Stimulated activated memory B cell treated with anti-CD40 and anti-IgM and Interleukin-4, amounts not matched to agents 10 μg/mL and 1 μg/mL and 100 μg/mL, for 72 hours (primary cell): ENCODE measurements at regions not wholly inside any gene's neighbourhood (a gene's known extent, or its start where the extent isn't known, plus 50 kb on each side); places are given as distances from the start of the nearest gene placed in this dataset.

Experiments used
- ATAC-seq: fragments of 150-1000 bp; cut with Tn5 transposase; 2 replicates; pipeline ENCODE4 v1.10.0; 2021
- H3K27ac Mint-ChIP-seq: one replicate; pipeline ENCODE4 v1.8.0; 2022; ENCODE audit warnings: mild to moderate bottlenecking, mixed read lengths
- H3K27me3 Mint-ChIP-seq: one replicate; pipeline ENCODE4 v1.8.0; 2022; ENCODE audit warnings: mixed read lengths
- H3K36me3 Mint-ChIP-seq: one replicate; pipeline ENCODE4 v1.8.0; 2022; ENCODE audit warnings: mixed read lengths
- H3K4me1 Mint-ChIP-seq: one replicate; pipeline ENCODE4 v1.8.0; 2022; ENCODE audit warnings: mixed read lengths
- H3K4me3 Mint-ChIP-seq: one replicate; pipeline ENCODE4 v1.8.0; 2022; ENCODE audit warnings: mild to moderate bottlenecking, moderate library complexity, mixed read lengths
- H3K9me3 Mint-ChIP-seq: one replicate; pipeline ENCODE4 v1.8.0; 2022; ENCODE audit warnings: mixed read lengths

DNA sequence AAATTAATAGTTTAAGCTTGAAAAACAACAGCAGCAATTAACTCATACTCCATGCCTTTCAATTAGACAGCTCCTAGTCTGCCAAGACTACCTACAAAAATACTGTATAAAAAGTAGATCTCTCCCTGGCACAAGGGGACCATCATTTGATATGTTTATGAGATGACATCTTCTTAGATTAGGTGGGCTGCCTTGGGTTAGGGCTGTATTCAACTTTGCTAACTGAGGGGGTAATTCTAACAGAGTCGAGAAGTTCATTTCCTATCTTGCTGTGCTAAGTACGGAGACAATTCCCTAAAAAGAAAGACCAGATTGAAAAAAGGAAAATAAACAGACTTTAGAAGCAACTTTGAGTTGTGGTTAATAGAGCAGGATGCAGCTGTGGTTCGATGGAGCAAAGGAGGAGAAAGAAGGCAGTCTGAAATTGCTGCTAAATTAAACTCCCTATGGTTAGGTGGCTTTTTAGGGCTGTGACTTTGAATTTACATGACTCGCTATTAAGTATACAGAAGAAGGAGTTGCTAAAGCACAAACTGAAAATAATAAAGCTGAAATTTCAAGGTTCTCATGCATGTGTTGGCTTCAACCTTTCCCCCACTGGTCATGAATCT, 75.4 kb downstream of the CDC7 start:
- Mint-ChIP-seq H3K9me3 (no peaks in the 10 kb centered on the region), H3K4me1 (peaks cover 30% of the 10 kb centered on the region), H3K27me3 (no peaks in the 10 kb centered on the region), H3K4me3 (no peak overlapping the region), H3K36me3 (no peaks in the 10 kb centered on the region), H3K27ac (no peak overlapping the region)
- ATAC-seq = no peak

DNA sequence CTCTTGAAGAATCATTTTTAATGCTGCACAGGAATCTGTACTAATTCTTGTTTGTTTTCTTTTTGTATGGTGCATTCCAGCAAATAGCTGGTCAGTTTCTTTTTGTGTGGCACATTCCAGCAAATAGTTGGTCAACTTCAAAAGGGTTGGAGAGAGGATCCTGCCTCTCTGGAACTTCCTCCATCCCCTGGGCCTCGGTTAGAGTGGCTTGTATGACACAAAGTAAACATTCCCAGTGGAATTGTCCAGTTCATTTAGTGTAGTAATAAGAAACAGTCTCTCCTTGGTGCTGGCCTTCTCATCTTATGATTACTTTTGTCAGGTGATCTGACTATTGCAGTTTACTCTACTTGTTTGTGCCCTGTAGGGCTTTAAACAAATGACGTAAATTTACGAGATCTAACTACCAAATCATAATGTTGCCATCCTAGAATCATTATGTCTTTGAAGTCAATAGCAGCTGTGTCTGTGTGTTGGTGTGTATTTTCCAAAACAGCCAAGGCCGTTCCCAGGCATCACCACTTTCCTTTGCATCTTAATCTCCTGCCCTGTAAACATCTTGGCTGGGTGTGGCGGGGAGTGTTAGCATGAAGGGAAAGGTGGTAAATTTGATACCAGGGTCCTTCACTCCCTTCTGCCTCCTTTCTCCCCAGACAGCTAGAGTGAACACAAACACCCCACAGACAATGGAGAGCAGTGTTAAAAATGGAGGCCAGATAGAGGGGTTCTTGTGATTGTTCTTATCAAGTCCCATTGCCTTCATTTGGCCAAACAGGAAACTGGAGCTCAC, 77.9 kb downstream of the CDC7 start:
- H3K9me3 Mint-ChIP-seq = no peaks in the 10 kb centered on the region
- H3K4me1 Mint-ChIP-seq = peaks cover 15% of the 10 kb centered on the region
- H3K27me3 Mint-ChIP-seq = no peaks in the 10 kb centered on the region
- H3K36me3 Mint-ChIP-seq = no peaks in the 10 kb centered on the region
- no peak overlapping the region for H3K4me3 Mint-ChIP-seq
- H3K27ac Mint-ChIP-seq = no peak overlapping the region
- no peak for ATAC-seq

DNA sequence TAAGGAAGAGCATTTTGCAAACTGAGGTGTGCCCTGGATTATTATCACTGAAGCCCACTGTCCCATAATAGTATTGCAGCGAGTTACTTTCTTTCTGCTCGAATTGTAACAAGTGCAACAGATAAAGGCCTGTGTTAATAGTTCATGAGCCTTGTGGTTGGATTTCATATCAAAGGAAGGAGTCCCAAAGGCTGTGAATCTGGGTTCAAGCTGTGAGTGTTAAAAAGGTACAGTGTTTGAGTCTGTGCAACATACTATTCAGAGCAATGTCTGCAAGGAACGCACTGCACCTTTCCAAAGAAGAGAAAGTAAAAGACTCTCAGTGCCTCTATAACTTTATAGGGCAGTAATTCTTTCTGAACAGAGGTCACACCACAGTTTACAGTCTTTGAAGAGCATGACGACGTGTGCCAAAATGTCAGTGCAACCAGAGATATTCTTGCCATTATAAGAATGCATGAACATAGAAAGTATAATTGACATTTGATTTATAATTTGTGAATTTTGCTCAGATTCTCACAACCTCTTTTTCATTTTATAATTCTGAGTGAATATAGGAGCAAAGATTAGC, 79.1 kb downstream of the CDC7 start:
- H3K36me3 Mint-ChIP-seq = no peaks in the 10 kb centered on the region
- no peaks in the 10 kb centered on the region for H3K9me3 Mint-ChIP-seq
- peaks cover 1% of the 10 kb centered on the region for H3K27me3 Mint-ChIP-seq
- H3K4me3 Mint-ChIP-seq = no peak overlapping the region
- no peak for ATAC-seq
- H3K27ac Mint-ChIP-seq = no peak overlapping the region
- peaks cover 15% of the 10 kb centered on the region for H3K4me1 Mint-ChIP-seq

DNA sequence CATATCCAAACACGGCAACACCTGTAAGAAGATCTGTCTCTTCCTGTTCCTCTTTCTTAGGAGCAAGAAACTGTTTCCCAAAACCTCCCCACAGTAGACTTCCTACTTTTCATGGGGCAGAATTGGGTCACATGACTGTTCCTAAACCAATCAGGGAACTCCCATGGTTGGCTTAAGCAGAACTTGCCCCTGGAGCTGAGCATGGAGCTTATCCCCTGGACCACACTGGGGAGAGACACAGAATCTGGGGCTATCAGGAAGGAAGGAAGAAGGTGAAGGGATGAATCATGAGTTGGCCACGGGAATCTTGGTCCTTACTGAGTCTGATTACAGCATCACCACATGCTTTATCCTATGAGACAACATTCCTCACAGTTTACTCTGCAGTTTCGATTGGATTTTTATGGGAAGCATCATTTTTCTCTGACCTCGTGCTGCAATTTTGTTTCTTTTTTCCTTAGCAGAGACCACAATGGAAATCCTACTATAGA, 81.8 kb downstream of the CDC7 start:
- Mint-ChIP-seq H3K27me3 (peaks cover 19% of the 10 kb centered on the region), H3K36me3 (no peaks in the 10 kb centered on the region), H3K4me3 (no peak overlapping the region), H3K4me1 (peaks cover 7% of the 10 kb centered on the region), H3K27ac (no peak overlapping the region), H3K9me3 (no peaks in the 10 kb centered on the region)
- ATAC-seq = no peak

DNA sequence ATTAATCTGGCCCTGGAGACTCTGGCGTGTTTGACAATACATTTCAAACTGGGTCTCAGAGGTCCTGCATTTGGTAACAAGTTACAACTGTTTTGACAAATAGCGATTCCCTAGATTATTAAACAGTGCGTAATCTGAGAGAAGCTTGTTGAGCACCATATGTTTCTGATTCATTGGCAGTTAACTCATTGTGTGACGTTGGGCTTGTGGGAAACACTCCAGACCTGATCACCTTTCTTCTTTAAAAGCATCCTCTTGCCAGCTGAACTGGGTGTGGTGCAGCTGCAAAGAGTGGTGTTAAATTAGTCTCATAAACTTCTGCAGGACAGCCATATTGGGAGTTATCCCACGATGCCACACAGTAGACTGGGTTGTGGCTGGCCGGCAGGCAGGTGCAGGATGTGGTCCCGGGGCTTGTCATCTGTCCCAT, 82.7 kb downstream of the CDC7 start:
- Mint-ChIP-seq H3K4me3 (no peak overlapping the region), H3K27ac (no peak overlapping the region), H3K4me1 (peaks cover 7% of the 10 kb centered on the region), H3K27me3 (peaks cover 27% of the 10 kb centered on the region), H3K36me3 (no peaks in the 10 kb centered on the region), H3K9me3 (no peaks in the 10 kb centered on the region)
- ATAC-seq = no peak

DNA sequence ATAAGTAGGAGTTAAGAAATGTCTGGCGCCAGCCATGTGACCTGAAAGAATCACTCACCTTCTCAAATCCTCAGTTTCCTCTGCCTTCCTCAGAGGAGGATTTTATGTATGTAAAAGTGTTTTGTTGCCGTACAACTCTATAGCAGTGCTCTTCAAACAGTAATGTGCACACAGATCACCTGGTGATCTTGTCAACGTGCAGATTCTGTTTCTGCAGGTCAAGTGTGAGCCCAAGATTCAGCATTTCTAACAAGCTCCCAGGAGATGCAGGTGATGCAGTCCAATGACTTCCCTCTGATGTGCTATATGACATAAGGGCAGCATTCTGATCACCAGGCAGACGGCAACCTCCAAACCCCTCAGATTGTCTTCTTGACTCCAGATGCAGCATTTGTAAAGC, 83.7 kb downstream of the CDC7 start:
- Mint-ChIP-seq H3K27ac (no peak overlapping the region), H3K4me1 (peaks cover 7% of the 10 kb centered on the region), H3K36me3 (no peaks in the 10 kb centered on the region), H3K9me3 (no peaks in the 10 kb centered on the region), H3K27me3 (peaks cover 33% of the 10 kb centered on the region), H3K4me3 (no peak overlapping the region)
- ATAC-seq = no peak

DNA sequence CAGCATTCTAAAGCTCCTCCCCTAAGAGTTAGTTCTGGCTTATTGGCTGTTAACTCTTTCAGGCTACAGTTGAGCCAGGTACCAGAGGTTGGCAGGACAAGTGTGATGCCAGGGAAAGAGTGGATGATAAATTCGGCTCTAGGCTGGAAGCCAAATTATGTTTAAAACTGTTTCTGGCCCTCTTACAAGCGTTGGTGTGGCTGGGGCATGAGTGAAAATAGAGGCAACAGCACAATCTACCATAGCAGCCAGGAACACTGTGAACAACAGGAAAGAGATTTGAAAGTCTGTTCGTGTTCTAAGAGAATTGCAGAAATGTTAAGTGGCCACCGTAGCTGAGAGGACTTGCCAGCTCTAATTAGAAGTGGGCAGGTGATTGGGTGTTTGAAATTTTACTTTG, 84.2 kb downstream of the CDC7 start:
- H3K27ac Mint-ChIP-seq = no peak overlapping the region
- H3K36me3 Mint-ChIP-seq = no peaks in the 10 kb centered on the region
- no peak overlapping the region for H3K4me3 Mint-ChIP-seq
- H3K4me1 Mint-ChIP-seq = peaks cover 7% of the 10 kb centered on the region
- ATAC-seq = no peak
- no peaks in the 10 kb centered on the region for H3K9me3 Mint-ChIP-seq
- H3K27me3 Mint-ChIP-seq = peaks cover 33% of the 10 kb centered on the region

DNA sequence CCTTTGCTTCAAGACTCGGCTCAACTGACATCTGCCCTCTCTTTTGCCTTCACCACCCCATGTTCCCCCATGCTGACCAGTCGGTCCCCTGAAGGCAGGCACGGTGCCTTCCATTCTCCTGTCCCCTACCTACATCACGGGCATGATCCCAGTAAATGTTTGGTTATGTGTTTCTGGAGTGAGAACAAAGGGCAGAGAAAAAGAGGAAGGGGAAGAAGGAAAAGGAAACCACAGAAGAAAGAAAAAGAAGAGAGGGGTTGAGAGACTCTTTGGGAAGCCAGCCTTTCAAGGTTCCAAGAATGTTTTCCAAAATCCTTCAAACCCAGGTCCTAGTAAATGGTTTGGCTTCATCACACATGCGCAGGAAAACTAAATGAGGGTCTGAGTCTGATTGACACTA, 84.9 kb downstream of the CDC7 start:
- Mint-ChIP-seq H3K4me3 (no peak overlapping the region), H3K4me1 (peaks cover 7% of the 10 kb centered on the region), H3K27ac (no peak overlapping the region), H3K36me3 (no peaks in the 10 kb centered on the region), H3K9me3 (no peaks in the 10 kb centered on the region), H3K27me3 (peaks cover 33% of the 10 kb centered on the region)
- no peak for ATAC-seq

DNA sequence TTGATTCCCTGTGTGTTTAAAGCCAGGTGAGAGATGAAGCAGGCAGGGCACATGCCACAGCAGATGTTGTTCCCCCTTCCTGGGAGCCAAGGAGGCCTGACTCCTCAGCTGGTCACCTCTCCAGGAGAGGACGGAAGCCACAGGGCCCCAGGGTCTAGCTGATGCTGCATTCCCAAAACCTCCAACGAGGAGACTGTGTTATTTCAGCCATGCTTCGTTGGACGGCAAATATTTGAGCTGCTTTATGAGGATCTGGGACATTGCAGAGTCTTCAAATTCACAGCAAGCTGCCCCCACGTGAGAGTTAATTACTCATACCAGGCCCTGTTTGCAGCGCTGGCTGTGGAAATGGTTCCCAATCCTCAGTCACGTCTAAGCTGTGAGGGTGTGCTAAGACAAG, 85.3 kb downstream of the CDC7 start:
- no peak for ATAC-seq
- no peak overlapping the region for H3K27ac Mint-ChIP-seq
- H3K9me3 Mint-ChIP-seq = no peaks in the 10 kb centered on the region
- H3K4me1 Mint-ChIP-seq = peaks cover 10% of the 10 kb centered on the region
- H3K27me3 Mint-ChIP-seq = peaks cover 33% of the 10 kb centered on the region
- no peak overlapping the region for H3K4me3 Mint-ChIP-seq
- H3K36me3 Mint-ChIP-seq = no peaks in the 10 kb centered on the region

DNA sequence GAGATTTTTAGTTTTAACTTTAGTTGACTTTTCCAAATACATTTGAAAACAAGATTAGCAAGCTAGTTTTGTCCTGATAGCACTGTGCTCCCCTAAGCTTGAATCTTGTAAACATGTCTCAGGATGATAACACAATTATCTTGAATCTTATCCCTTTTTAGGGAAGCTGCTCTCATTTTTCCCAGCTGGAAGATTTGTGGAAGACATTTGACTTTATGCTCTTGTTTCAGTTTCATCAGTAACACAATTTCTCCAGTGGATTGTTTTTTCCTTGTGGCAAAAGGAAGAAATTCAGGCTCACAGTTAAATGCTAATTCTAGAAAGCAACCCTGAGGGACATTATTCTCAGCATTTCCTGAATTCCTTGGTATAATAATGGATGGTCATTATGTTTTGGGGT, 88.8 kb downstream of the CDC7 start:
- H3K9me3 Mint-ChIP-seq = no peaks in the 10 kb centered on the region
- H3K27ac Mint-ChIP-seq = no peak overlapping the region
- peaks cover 33% of the 10 kb centered on the region for H3K27me3 Mint-ChIP-seq

DNA sequence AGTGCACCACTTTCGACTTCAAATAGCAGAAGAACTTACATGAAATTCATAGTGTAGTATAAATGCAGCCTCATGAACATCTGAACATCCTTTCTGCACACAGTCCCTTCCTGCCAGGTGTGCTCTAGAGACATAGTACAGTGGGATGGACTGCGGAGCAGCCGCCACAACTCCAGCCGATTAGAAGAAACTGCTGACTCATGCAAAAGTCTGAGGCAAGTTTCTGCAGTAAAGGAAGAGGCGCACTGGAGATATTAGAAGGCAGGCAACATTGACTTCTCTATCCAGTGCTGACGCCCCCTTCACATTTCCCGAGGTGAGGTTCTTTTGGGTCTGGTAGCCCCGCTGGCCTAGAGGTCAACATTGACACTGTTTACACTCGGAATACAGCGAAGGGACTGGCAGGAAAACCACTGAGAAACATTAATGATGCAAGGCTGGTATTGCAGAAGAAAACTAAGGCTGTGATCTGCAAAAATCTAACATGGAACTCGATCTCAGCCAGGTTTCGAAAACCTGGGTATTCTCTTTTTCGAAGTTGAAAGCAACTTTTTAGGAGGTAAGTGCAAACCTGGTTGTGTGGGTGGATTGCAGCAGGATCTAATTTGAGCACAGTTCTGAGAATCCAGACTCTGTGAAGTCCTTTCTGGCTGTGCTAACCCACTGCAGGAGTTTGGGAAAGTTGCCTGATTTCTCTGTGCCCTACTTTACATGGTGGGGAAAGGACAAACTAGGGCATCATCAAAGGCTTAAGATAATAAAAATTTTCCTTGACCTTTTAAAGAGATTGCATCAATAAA, 90.7 kb downstream of the CDC7 start:
- peaks cover 8% of the 10 kb centered on the region for H3K4me1 Mint-ChIP-seq
- no peak overlapping the region for H3K27ac Mint-ChIP-seq
- no peaks in the 10 kb centered on the region for H3K9me3 Mint-ChIP-seq
- peak; percentile 5 for ATAC-seq
- no peak overlapping the region for H3K4me3 Mint-ChIP-seq
- H3K27me3 Mint-ChIP-seq = peaks cover 19% of the 10 kb centered on the region
- H3K36me3 Mint-ChIP-seq = no peaks in the 10 kb centered on the region

More for the DNA sequence above, 88.8 kb downstream of the CDC7 start:
- no peak overlapping the region for H3K4me3 Mint-ChIP-seq
- peaks cover 15% of the 10 kb centered on the region for H3K4me1 Mint-ChIP-seq
- ATAC-seq = no peak
- H3K36me3 Mint-ChIP-seq = no peaks in the 10 kb centered on the region

DNA sequence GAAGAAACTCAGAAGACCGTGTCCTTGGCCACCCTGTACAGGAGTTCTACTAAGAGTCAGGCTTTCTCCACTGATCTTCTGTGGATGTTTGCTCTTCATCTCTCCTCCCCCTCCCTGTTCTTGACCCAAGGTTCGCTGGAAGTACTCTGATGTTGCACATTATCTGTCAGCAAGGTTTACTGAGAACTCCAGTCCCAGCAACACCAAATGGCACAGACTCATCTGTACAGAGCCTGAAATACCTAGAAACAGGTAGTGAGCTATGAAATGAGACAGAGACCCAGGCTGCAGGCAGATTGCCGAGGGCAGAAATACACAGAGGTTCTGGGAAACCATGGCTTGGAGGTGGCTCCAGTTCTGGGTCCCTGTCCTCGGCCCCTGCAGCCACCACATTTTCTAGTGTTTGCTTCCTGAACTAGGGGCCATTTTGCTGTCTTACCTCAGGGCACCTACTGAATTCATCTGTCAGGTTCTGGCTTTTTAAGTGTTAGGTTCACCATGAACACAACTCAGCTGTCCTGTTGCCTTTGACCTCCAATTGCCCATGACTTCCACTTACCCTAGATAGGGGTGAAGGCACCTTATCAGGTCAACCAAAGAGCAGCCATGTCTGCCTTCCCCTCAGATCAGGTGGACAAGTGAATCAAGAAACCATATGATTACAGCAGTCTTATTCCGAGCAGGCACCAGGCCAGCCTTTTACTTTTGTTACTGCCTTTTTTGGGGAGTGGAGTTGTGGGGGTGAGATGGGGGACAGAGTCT, 92.2 kb downstream of the CDC7 start:
- Mint-ChIP-seq H3K9me3 (no peaks in the 10 kb centered on the region), H3K27me3 (peaks cover 10% of the 10 kb centered on the region), H3K27ac (no peak overlapping the region), H3K4me3 (no peak overlapping the region), H3K36me3 (no peaks in the 10 kb centered on the region), H3K4me1 (peaks cover 8% of the 10 kb centered on the region)
- ATAC-seq = no peak

DNA sequence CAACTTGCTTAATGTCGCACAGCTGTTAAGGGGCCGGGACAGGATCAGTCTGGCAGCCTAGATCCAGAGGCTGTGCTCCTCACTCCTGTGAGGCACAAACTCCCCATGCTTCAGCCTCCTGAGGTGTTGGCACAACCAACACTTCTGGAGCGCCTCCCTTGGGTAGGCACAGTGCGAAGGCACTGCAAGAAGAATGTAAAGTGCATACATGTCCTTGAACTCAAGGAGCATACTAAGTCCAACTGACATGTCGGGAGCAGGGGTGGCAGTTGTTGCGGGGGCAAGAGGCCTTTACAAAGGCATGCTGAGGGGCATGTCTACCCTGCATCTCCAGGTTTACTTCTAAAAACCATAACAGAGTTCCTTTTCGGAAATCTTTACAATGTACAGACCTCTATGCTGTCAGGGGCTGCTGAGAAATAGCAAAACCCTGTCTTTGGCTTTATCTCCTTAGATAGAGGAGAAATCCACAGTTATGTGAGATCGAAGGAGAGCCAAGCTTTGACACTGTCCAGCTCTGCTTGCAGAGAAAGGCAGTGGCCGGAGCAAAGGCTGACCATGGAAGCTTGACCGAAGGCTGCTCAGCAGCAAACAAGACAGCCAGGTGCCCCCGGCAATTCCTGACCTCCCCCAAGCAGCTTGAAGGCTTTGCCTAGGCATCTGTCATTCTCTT, 93.9 kb downstream of the CDC7 start:
- H3K4me1 Mint-ChIP-seq = peaks cover 8% of the 10 kb centered on the region
- no peaks in the 10 kb centered on the region for H3K27me3 Mint-ChIP-seq
- H3K36me3 Mint-ChIP-seq = no peaks in the 10 kb centered on the region
- no peak for ATAC-seq
- no peaks in the 10 kb centered on the region for H3K9me3 Mint-ChIP-seq
- no peak overlapping the region for H3K27ac Mint-ChIP-seq
- H3K4me3 Mint-ChIP-seq = no peak overlapping the region

DNA sequence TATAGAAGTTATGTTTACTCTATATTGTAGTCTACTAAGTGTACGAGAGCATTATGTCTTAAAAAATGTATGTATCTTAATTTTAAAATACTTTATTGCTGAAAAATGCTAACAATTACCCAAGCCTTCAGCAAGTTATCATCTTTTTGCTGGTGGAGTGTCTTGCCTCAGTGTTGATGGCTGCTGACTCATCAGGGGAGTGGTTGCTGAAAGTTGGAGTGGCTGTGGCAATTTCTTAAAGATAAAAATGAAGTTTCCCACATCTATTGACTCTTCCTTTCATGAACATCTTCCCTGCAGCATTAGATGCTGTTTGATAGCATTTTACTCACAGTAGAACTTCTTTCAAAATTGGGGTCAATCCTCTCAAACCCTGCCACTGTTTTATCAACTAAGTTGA, 95.8 kb downstream of the CDC7 start:
- no peak for ATAC-seq
- Mint-ChIP-seq H3K27ac (no peak overlapping the region), H3K4me1 (peaks cover under 1% of the 10 kb centered on the region), H3K9me3 (no peaks in the 10 kb centered on the region), H3K4me3 (no peak overlapping the region), H3K27me3 (no peaks in the 10 kb centered on the region), H3K36me3 (no peaks in the 10 kb centered on the region)
